HEK293 (cell line): ENCODE measurements at regions not wholly inside any gene's neighbourhood (a gene's known extent, or its start where the extent isn't known, plus 50 kb on each side); places are given as distances from the start of the nearest gene placed in this dataset.

Source experiments
- GLI2 ChIP-seq: fragments of 450-650 bp; formaldehyde crosslinking; IDR thresholded peaks from 2 replicates; pipeline ENCODE4; 2017; ENCODE audit warnings: missing biosample characterization, missing genetic modification characterization, low read depth, borderline replicate concordance
- HOXC10 ChIP-seq: sonication (generic); formaldehyde crosslinking; IDR thresholded peaks from 2 replicates; pipeline ENCODE4 v1.8.1; 2023; ENCODE audit warnings: mild to moderate bottlenecking, missing genetic modification reagents
- HOXD13 ChIP-seq: sonication (generic); formaldehyde crosslinking; IDR thresholded peaks from 2 replicates; pipeline ENCODE4 v1.8.0; 2022; ENCODE audit warnings: missing genetic modification reagents, borderline replicate concordance
- IKZF3 ChIP-seq: fragments of 450-650 bp; IDR thresholded peaks from 2 replicates; pipeline ENCODE4 v1.5.0; 2018; ENCODE audit warnings: missing biosample characterization, mild to moderate bottlenecking, missing genetic modification characterization, moderate library complexity
- RBAK ChIP-seq: fragments of 450-650 bp; formaldehyde crosslinking; IDR thresholded peaks from 2 replicates; pipeline ENCODE4 v1.5.1; 2016; ENCODE audit warnings: missing biosample characterization, missing genetic modification characterization
- SALL2 ChIP-seq: fragments of 450-650 bp; formaldehyde crosslinking; IDR thresholded peaks from 2 replicates; pipeline ENCODE4 v1.5.0; 2017; ENCODE audit warnings: missing biosample characterization, mild to moderate bottlenecking, missing genetic modification characterization, borderline replicate concordance
- WT1 ChIP-seq: fragments of 450-650 bp; formaldehyde crosslinking; IDR thresholded peaks from 2 replicates; pipeline ENCODE4 v1.5.1; 2016; ENCODE audit warnings: missing biosample characterization, missing genetic modification characterization
- ZBTB20 ChIP-seq: fragments of 450-650 bp; formaldehyde crosslinking; IDR thresholded peaks from 2 replicates; pipeline ENCODE4 v1.5.1; 2016; ENCODE audit warnings: missing biosample characterization, missing genetic modification characterization
- ZBTB7A ChIP-seq: fragments of 450-650 bp; formaldehyde crosslinking; IDR thresholded peaks from 2 replicates; pipeline ENCODE4 v1.5.1; 2016; ENCODE audit warnings: low read depth, missing biosample characterization, missing genetic modification characterization
- ZFP3 ChIP-seq: fragments of 450-650 bp; formaldehyde crosslinking; IDR thresholded peaks from 2 replicates; pipeline ENCODE4 v1.5.1; 2016; ENCODE audit warnings: low read depth, missing biosample characterization, missing genetic modification characterization
- ZNF132 ChIP-seq: fragments of 450-650 bp; formaldehyde crosslinking; IDR thresholded peaks from 2 replicates; pipeline ENCODE4 v1.5.1; 2017; ENCODE audit warnings: missing biosample characterization, missing genetic modification characterization, borderline replicate concordance
- ZNF2 ChIP-seq: fragments of 450-650 bp; formaldehyde crosslinking; IDR thresholded peaks from 2 replicates; pipeline ENCODE4 v1.5.1; 2016; ENCODE audit warnings: missing biosample characterization, missing genetic modification characterization
- ZNF24 ChIP-seq: fragments of 450-650 bp; formaldehyde crosslinking; IDR thresholded peaks from 2 replicates; pipeline ENCODE4 v1.5.1; 2016; ENCODE audit warnings: missing biosample characterization, missing genetic modification characterization
- ZNF324 ChIP-seq: fragments of 450-650 bp; formaldehyde crosslinking; IDR thresholded peaks from 2 replicates; pipeline ENCODE4 v1.5.1; 2016; ENCODE audit warnings: missing biosample characterization, missing genetic modification characterization
- ZNF366 ChIP-seq: fragments of 450-650 bp; formaldehyde crosslinking; conservative IDR thresholded peaks from 2 replicates; pipeline ENCODE4 v1.5.1; 2016; ENCODE audit warnings: missing biosample characterization, missing genetic modification characterization
- ZNF510 ChIP-seq: fragments of 450-650 bp; formaldehyde crosslinking; IDR thresholded peaks from 2 replicates; pipeline ENCODE4 v1.5.1; 2018; ENCODE audit warnings: mild to moderate bottlenecking, missing genetic modification characterization, missing biosample characterization; ENCODE audit not compliant: insufficient replicate concordance
- ZNF585B ChIP-seq: fragments of 450-650 bp; formaldehyde crosslinking; IDR thresholded peaks from 2 replicates; pipeline ENCODE4 v1.5.1; 2016; ENCODE audit warnings: missing biosample characterization, missing genetic modification characterization
- ZNF596 ChIP-seq: fragments of 450-650 bp; IDR thresholded peaks from 2 replicates; pipeline ENCODE4 v1.5.0; 2018; ENCODE audit warnings: missing biosample characterization, mild to moderate bottlenecking, missing genetic modification characterization, moderate library complexity
- ZNF623 ChIP-seq: fragments of 450-650 bp; formaldehyde crosslinking; IDR thresholded peaks from 2 replicates; pipeline ENCODE4 v1.5.1; 2016; ENCODE audit warnings: missing biosample characterization, missing genetic modification characterization
- ZNF624 ChIP-seq: fragments of 450-650 bp; formaldehyde crosslinking; IDR thresholded peaks from 2 replicates; pipeline ENCODE4 v1.5.1; 2017; ENCODE audit warnings: missing biosample characterization, missing genetic modification characterization
- ZNF707 ChIP-seq: fragments of 450-650 bp; formaldehyde crosslinking; IDR thresholded peaks from 2 replicates; pipeline ENCODE4 v1.5.1; 2016; ENCODE audit warnings: missing biosample characterization, missing genetic modification characterization
- ZNF792 ChIP-seq: fragments of 450-650 bp; formaldehyde crosslinking; IDR thresholded peaks from 2 replicates; pipeline ENCODE4 v1.5.1; 2016; ENCODE audit warnings: missing biosample characterization, missing genetic modification characterization
- ZSCAN23 ChIP-seq: fragments of 450-650 bp; formaldehyde crosslinking; IDR thresholded peaks from 2 replicates; pipeline ENCODE4 v1.5.1; 2016; ENCODE audit warnings: missing biosample characterization, missing genetic modification characterization
- TF ChIP-seq, protein P1 (sequence below): fragments of 450-650 bp; formaldehyde crosslinking; IDR thresholded peaks from 2 replicates; pipeline ENCODE4 v1.5.1; 2016; ENCODE audit warnings: missing biosample characterization, missing genetic modification characterization
- TF ChIP-seq, protein P2 (sequence below): fragments of 450-650 bp; formaldehyde crosslinking; optimal IDR thresholded peaks from 2 replicates; pipeline ENCODE3; 2016; ENCODE audit warnings: missing biosample characterization, mild to moderate bottlenecking, missing genetic modification characterization
- TF ChIP-seq, protein P3 (sequence below): fragments of 450-650 bp; formaldehyde crosslinking; IDR thresholded peaks from 2 replicates; pipeline ENCODE4 v1.5.1; 2016; ENCODE audit warnings: missing biosample characterization, missing genetic modification characterization
- TF ChIP-seq, protein P4 (sequence below): fragments of 450-650 bp; formaldehyde crosslinking; IDR thresholded peaks from 2 replicates; pipeline ENCODE4 v1.5.1; 2016; ENCODE audit warnings: missing biosample characterization, missing genetic modification characterization
- TF ChIP-seq, protein P5 (sequence below): fragments of 450-650 bp; formaldehyde crosslinking; IDR thresholded peaks from 2 replicates; pipeline ENCODE4 v1.5.1; 2016; ENCODE audit warnings: missing biosample characterization, missing genetic modification characterization
- TF ChIP-seq, protein P6 (sequence below): fragments of 450-650 bp; formaldehyde crosslinking; IDR thresholded peaks from 2 replicates; pipeline ENCODE4 v1.5.1; 2016; ENCODE audit warnings: missing biosample characterization, missing genetic modification characterization, low read depth

DNA sequence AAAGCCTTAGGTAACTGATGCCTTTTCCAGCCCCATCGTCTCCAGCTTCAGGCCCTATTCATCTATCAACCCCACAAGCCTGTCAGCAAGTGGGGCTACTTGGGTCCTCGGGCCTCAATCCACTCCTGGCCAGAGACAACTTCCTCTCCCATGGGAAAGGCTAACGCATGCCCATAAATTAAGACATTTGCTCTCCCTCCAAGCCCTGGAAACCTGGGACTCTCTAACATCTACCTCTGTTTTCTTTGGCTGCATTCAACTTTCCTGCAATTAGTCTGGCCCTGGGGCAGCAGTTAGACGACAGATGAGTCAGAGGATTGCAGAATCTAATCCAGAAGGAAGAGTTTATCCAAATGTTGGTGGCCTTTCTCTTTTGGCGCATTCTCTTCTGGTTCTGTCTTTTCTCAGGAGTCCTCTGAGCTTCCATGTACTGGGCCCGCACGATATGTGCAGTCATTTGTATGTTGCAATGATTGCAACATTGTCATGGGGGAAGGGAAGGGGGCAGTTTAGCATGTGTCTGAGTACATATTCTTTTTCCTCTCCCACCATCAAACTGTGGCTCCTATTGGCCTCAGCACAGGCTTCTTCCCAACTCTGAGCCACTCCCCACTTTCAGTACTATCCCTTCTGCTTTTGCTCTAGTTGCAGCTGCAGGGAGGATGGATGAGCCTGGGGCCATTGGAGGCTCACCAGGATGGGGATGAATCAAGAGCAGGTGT lies 54.4 kb downstream of the NAV1 start (continued):
- TF ChIP-seq, protein P1, sequence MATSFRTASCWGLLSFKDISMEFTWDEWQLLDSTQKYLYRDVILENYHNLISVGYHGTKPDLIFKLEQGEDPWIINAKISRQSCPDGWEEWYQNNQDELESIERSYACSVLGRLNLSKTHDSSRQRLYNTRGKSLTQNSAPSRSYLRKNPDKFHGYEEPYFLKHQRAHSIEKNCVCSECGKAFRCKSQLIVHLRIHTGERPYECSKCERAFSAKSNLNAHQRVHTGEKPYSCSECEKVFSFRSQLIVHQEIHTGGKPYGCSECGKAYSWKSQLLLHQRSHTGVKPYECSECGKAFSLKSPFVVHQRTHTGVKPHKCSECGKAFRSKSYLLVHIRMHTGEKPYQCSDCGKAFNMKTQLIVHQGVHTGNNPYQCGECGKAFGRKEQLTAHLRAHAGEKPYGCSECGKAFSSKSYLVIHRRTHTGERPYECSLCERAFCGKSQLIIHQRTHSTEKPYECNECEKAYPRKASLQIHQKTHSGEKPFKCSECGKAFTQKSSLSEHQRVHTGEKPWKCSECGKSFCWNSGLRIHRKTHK, result no peak
- TF ChIP-seq HOXD13 (CRISPR knock-in tag) (no peak), HOXC10 (CRISPR knock-in tag) (no peak), GLI2 (tag by site-specific recombination) (peak; percentile 59; the same call in 1 of the 2 replicates), ZNF2 (tag by site-specific recombination) (no peak; the same call in 1 of the 2 replicates), ZFP3 (tag by site-specific recombination) (no peak), ZNF707 (tag by site-specific recombination) (no peak), ZNF132 (tag by site-specific recombination) (no peak), ZNF510 (no peak), ZNF585B (no peak), ZNF24 (tag by site-specific recombination) (peak; percentile 92), WT1 (peak; percentile 56), ZNF624 (tag by site-specific recombination) (no peak), ZSCAN23 (tag by site-specific recombination) (no peak; the same call in 1 of the 2 replicates), ZNF324 (tag by site-specific recombination) (peak; percentile 85), ZNF623 (tag by site-specific recombination) (no peak), RBAK (tag by site-specific recombination) (no peak), IKZF3 (peak; percentile 75), ZNF366 (tag by site-specific recombination) (0 out of 2 replicates have a peak, but pooled peaks have one; percentile 43), ZBTB20 (tag by site-specific recombination) (peak; percentile 48; the same call in 1 of the 2 replicates), ZNF596 (no peak), SALL2 (tag by site-specific recombination) (no peak), ZNF792 (no peak; the same call in 1 of the 2 replicates), ZBTB7A (tag by site-specific recombination) (no peak)
- TF ChIP-seq, protein P2, sequence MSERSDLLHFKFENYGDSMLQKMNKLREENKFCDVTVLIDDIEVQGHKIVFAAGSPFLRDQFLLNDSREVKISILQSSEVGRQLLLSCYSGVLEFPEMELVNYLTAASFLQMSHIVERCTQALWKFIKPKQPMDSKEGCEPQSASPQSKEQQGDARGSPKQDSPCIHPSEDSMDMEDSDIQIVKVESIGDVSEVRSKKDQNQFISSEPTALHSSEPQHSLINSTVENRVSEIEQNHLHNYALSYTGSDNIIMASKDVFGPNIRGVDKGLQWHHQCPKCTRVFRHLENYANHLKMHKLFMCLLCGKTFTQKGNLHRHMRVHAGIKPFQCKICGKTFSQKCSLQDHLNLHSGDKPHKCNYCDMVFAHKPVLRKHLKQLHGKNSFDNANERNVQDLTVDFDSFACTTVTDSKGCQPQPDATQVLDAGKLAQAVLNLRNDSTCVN (tag by site-specific recombination), result no peak
- TF ChIP-seq, protein P3, sequence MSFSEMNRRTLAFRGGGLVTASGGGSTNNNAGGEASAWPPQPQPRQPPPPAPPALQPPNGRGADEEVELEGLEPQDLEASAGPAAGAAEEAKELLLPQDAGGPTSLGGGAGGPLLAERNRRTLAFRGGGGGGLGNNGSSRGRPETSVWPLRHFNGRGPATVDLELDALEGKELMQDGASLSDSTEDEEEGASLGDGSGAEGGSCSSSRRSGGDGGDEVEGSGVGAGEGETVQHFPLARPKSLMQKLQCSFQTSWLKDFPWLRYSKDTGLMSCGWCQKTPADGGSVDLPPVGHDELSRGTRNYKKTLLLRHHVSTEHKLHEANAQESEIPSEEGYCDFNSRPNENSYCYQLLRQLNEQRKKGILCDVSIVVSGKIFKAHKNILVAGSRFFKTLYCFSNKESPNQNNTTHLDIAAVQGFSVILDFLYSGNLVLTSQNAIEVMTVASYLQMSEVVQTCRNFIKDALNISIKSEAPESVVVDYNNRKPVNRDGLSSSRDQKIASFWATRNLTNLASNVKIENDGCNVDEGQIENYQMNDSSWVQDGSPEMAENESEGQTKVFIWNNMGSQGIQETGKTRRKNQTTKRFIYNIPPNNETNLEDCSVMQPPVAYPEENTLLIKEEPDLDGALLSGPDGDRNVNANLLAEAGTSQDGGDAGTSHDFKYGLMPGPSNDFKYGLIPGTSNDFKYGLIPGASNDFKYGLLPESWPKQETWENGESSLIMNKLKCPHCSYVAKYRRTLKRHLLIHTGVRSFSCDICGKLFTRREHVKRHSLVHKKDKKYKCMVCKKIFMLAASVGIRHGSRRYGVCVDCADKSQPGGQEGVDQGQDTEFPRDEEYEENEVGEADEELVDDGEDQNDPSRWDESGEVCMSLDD (tag by site-specific recombination), result no peak
- TF ChIP-seq, protein P4, sequence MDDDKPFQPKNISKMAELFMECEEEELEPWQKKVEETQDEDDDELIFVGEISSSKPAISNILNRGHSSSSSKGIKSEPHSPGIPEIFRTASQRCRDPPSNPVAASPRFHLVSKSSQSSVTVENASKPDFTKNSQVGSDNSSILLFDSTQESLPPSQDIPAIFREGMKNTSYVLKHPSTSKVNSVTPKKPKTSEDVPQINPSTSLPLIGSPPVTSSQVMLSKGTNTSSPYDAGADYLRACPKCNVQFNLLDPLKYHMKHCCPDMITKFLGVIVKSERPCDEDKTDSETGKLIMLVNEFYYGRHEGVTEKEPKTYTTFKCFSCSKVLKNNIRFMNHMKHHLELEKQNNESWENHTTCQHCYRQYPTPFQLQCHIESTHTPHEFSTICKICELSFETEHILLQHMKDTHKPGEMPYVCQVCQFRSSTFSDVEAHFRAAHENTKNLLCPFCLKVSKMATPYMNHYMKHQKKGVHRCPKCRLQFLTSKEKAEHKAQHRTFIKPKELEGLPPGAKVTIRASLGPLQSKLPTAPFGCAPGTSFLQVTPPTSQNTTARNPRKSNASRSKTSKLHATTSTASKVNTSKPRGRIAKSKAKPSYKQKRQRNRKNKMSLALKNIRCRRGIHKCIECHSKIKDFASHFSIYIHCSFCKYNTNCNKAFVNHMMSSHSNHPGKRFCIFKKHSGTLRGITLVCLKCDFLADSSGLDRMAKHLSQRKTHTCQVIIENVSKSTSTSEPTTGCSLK, result no peak
- TF ChIP-seq, protein P5, sequence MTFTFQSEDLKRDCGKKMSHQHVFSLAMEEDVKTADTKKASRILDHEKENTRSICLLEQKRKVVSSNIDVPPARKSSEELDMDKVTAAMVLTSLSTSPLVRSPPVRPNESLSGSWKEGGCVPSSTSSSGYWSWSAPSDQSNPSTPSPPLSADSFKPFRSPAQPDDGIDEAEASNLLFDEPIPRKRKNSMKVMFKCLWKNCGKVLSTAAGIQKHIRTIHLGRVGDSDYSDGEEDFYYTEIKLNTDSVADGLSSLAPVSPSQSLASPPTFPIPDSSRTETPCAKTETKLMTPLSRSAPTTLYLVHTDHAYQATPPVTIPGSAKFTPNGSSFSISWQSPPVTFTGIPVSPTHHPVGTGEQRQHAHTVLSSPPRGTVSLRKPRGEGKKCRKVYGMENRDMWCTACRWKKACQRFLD (tag by site-specific recombination), result no peak
- TF ChIP-seq, protein P6, sequence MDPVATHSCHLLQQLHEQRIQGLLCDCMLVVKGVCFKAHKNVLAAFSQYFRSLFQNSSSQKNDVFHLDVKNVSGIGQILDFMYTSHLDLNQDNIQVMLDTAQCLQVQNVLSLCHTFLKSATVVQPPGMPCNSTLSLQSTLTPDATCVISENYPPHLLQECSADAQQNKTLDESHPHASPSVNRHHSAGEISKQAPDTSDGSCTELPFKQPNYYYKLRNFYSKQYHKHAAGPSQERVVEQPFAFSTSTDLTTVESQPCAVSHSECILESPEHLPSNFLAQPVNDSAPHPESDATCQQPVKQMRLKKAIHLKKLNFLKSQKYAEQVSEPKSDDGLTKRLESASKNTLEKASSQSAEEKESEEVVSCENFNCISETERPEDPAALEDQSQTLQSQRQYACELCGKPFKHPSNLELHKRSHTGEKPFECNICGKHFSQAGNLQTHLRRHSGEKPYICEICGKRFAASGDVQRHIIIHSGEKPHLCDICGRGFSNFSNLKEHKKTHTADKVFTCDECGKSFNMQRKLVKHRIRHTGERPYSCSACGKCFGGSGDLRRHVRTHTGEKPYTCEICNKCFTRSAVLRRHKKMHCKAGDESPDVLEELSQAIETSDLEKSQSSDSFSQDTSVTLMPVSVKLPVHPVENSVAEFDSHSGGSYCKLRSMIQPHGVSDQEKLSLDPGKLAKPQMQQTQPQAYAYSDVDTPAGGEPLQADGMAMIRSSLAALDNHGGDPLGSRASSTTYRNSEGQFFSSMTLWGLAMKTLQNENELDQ (tag by site-specific recombination), result no peak
